ENCODE measurements at regions not wholly inside any gene's neighbourhood (a gene's known extent, or its start where the extent isn't known, plus 50 kb on each side); places are given as distances from the start of the nearest gene placed in this dataset.

DNA sequence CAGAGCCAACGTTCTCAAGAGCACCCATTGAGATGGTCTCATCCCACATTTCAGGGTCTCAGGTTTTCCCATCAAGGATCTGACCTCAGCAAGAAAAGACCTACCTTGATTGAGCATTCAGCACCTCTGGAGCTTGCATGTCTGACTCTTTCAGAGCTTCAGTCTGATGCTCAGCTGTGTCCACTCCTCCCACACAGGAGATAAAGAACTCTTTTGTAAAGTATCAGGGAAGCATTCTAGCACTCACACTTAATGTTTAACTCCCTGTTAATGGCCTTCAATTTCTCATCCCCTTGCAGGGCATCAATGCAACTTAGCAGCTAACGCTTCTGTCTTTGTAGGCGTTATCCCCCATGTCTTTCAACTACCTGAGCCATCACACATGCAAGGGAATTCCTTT lies 124.1 kb downstream of the GALC start:
- Histone ChIP-seq H3K9ac (ENCODE audit: extremely low read depth, low read length, poor library complexity, severe bottlenecking) (no peak overlapping the region), H3K9me3 (ENCODE audit: control insufficient read depth, low read length) (peaks cover 13% of the 10 kb centered on the region), H3K4me1 (ENCODE audit: control insufficient read depth, insufficient read depth, low read length) (peaks cover 24% of the 10 kb centered on the region), H3K36me3 (ENCODE audit: control insufficient read depth, insufficient read depth, low read length) (no peaks in the 10 kb centered on the region), H3K27me3 (ENCODE audit: control insufficient read depth, insufficient read depth, low read length, poor library complexity, severe bottlenecking) (no peaks in the 10 kb centered on the region), H3K4me3 (ENCODE audit: low read length) (peak overlapping the region; percentile 26), H3K27ac (ENCODE audit: low read depth, low read length) (no peak overlapping the region)
- 58 to 68% methylated on average over 3 of the region's 3 CpGs for WGBS, 2 experiments (ENCODE audit: insufficient coverage in 1 of 2, insufficient read length in 1 of 2)
- Mint-ChIP-seq H3K36me3 (ENCODE audit: low read depth) (no peaks in the 10 kb centered on the region), H3K27ac (peak overlapping the region; percentile 32), H3K4me3 (no peak overlapping the region), H3K9me3 (peaks cover 5% of the 10 kb centered on the region), H3K4me1 (peaks cover 36% of the 10 kb centered on the region), H3K27me3 (ENCODE audit: insufficient read depth) (peaks cover 2% of the 10 kb centered on the region)
- TF ChIP-seq, protein P1, sequence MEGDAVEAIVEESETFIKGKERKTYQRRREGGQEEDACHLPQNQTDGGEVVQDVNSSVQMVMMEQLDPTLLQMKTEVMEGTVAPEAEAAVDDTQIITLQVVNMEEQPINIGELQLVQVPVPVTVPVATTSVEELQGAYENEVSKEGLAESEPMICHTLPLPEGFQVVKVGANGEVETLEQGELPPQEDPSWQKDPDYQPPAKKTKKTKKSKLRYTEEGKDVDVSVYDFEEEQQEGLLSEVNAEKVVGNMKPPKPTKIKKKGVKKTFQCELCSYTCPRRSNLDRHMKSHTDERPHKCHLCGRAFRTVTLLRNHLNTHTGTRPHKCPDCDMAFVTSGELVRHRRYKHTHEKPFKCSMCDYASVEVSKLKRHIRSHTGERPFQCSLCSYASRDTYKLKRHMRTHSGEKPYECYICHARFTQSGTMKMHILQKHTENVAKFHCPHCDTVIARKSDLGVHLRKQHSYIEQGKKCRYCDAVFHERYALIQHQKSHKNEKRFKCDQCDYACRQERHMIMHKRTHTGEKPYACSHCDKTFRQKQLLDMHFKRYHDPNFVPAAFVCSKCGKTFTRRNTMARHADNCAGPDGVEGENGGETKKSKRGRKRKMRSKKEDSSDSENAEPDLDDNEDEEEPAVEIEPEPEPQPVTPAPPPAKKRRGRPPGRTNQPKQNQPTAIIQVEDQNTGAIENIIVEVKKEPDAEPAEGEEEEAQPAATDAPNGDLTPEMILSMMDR (conservative IDR thresholded peaks at IDR 0.05) = no peak
- peak; percentile 76 for DNase-seq

DNA sequence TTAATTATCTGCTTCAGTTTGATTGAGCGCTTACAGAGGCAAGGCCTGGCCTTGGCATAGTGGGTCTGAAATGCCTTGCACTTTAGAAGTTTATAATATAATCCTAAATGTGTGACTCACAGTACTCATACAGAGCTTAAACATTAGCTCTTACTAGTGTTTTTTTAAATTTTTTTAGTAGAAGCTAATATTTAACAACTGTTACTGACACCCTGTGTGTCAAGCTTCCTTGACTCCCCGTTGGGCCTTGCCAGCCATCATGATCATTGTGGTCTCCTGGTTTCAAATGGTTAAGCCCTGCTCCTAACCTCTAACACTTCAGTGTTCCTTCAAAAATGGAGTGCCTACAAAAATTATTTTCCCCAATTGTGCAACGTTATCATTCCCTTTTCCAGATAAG lies 126.9 kb downstream of the GALC start:
- peaks cover 6% of the 10 kb centered on the region for H3K9me3 ChIP-seq (ENCODE audit: control insufficient read depth, low read length)

DNA sequence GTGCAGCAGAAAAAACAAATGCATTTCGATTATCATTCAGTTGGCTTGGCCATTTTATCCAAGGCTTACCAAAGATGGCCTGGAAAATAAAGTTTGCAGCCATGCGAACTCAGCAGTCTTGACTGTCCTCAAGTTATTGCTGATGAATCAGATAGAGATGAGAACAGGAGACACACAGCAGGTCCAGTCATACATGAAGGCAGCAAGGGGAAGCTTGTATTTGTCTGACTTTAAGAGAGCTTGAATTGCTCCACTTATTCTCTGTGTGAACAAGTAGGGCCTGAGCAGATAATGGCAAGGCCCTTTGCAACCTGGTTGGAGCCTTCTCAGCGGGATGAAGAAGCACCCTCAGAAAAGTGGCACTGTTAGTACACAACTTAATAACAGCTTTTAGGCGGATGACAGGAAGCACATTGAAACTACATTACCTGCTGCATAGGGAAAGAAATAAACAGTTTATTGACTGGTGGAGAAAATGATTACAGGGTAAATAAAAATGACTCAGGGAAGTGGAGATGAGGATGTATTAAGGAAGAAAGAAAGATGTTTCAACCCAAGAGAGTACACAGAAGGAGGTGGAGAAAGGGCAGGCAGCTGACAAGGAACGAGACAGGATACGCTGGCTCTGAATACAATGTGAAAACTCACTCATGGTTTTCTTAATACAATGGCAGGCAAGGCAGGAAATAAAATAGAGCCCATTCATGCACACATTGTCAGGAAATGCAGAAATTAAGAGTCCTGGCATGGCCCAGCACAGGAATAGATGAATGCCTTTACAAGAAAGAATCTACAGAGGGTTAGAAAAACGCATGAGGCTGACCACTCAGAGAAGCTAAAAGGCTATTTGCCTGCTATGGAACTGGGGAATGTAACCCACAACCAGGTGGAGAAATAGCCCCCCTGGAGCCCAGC lies 128.4 kb downstream of the GALC start:
- Mint-ChIP-seq H3K9me3 (peaks cover 18% of the 10 kb centered on the region), H3K27ac (no peak overlapping the region), H3K4me3 (no peak overlapping the region), H3K36me3 (ENCODE audit: low read depth) (peaks cover 6% of the 10 kb centered on the region), H3K4me1 (peaks cover 22% of the 10 kb centered on the region), H3K27me3 (ENCODE audit: insufficient read depth) (peaks cover 2% of the 10 kb centered on the region)
- Histone ChIP-seq H3K4me1 (ENCODE audit: control insufficient read depth, insufficient read depth, low read length) (peaks cover 14% of the 10 kb centered on the region), H3K27ac (ENCODE audit: low read depth, low read length) (no peak overlapping the region), H3K9ac (ENCODE audit: extremely low read depth, low read length, poor library complexity, severe bottlenecking) (no peak overlapping the region), H3K36me3 (ENCODE audit: control insufficient read depth, insufficient read depth, low read length) (no peaks in the 10 kb centered on the region), H3K4me3 (ENCODE audit: low read length) (no peak overlapping the region), H3K27me3 (ENCODE audit: control insufficient read depth, insufficient read depth, low read length, poor library complexity, severe bottlenecking) (no peaks in the 10 kb centered on the region), H3K9me3 (ENCODE audit: control insufficient read depth, low read length) (peaks cover 20% of the 10 kb centered on the region)
- no peak for DNase-seq
- WGBS, 2 experiments (ENCODE audit: insufficient coverage in 1 of 2, insufficient read length in 1 of 2) = 89 to 94% methylated on average over 6 to 7 of the region's 7 CpGs
- TF ChIP-seq, protein P1 (conservative IDR thresholded peaks at IDR 0.05) = no peak

More for the DNA sequence above, 126.9 kb downstream of the GALC start:
- H3K9me3 Mint-ChIP-seq = peaks cover 5% of the 10 kb centered on the region
- 72 to 100% methylated on average over 2 to 3 of the region's 3 CpGs for WGBS, 2 experiments (ENCODE audit: insufficient coverage in 1 of 2, insufficient read length in 1 of 2)
- Histone ChIP-seq H3K27me3 (ENCODE audit: control insufficient read depth, insufficient read depth, low read length, poor library complexity, severe bottlenecking) (no peaks in the 10 kb centered on the region), H3K9ac (ENCODE audit: extremely low read depth, low read length, poor library complexity, severe bottlenecking) (no peak overlapping the region), H3K36me3 (ENCODE audit: control insufficient read depth, insufficient read depth, low read length) (no peaks in the 10 kb centered on the region), H3K27ac (ENCODE audit: low read depth, low read length) (no peak overlapping the region), H3K4me1 (ENCODE audit: control insufficient read depth, insufficient read depth, low read length) (peaks cover 24% of the 10 kb centered on the region), H3K4me3 (ENCODE audit: low read length) (no peak overlapping the region)
- peaks cover 2% of the 10 kb centered on the region for H3K27me3 Mint-ChIP-seq (ENCODE audit: insufficient read depth)
- peaks cover 31% of the 10 kb centered on the region for H3K4me1 Mint-ChIP-seq
- DNase-seq = no peak
- no peak overlapping the region for H3K27ac Mint-ChIP-seq
- no peak overlapping the region for H3K4me3 Mint-ChIP-seq
- TF ChIP-seq, protein P1 (conservative IDR thresholded peaks at IDR 0.05) = no peak
- no peaks in the 10 kb centered on the region for H3K36me3 Mint-ChIP-seq (ENCODE audit: low read depth)

Data from endodermal cell (in vitro differentiated cells).